GM12892 (cell line): ENCODE measurements at regions not wholly inside any gene's neighbourhood (a gene's known extent, or its start where the extent isn't known, plus 50 kb on each side); places are given as distances from the start of the nearest gene placed in this dataset.

Experiments used
- POLR2A ChIP-seq: IDR thresholded peaks from 2 replicates; pipeline ENCODE4 v1.6.1; 2011; ENCODE audit warnings: low read depth, low read length, control low read depth
- POLR2AphosphoS5 ChIP-seq: IDR thresholded peaks from 2 replicates; pipeline ENCODE4 v1.6.1; 2011; ENCODE audit warnings: low read depth, low read length, control low read depth
- TAF1 ChIP-seq: IDR thresholded peaks from 2 replicates; pipeline ENCODE4 v1.6.1; 2011; ENCODE audit warnings: low read depth, mild to moderate bottlenecking, control low read depth, low read length, borderline replicate concordance

DNA sequence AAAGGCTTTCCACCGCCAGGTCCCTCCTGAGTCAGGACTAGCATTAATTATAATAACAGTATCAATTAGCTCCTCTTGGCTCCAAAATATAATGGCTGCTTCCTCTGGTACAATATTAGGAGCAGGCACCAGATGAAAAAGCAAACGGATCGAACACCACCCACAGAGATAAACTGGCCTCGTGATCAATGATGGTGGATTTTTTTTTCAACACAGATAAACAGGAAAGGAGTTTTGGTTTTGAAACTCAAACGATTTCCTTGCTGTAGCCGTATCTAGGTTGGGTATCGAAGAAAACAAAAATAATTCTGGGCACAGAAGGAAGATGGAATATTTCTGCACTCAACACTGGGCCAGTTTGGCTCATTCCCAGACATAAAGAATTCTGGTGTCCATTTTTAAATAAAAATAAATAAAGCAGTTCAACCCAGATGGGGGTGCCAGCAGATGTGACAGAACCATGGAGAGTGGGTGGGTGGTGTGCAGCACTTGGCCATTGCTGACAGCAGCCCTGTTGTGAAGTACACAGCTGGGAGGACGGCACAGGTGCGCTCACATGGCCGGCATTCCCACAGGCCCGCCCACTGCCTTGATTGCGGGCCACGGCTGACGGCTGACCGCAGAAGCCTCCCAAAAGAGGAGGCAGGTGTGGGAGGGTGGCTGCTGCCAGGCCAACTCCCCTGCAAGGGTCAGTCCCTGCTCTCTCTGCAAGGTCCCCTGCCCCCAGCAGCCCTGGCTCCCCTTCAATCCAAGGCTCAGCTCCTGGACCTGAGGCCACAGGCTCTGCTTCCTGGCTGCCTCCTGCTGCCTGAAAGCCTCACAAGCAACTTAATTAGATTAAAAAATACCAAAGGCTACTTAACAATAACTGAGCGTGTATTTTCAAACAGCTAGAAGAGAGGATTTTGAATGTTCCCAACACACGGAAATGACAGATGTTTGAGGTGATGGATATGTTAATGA lies 351.9 kb upstream of the ID2 start:
- TF ChIP-seq POLR2AphosphoS5 (no peak), POLR2A (no peak), TAF1 (no peak)
